ENCODE measurements at regions not wholly inside any gene's neighbourhood (a gene's known extent, or its start where the extent isn't known, plus 50 kb on each side); places are given as distances from the start of the nearest gene placed in this dataset.
"Not testable (repeated sequence)": the region's sequence is repeated elsewhere in the genome, so short reads cannot be mapped to it uniquely, and the experiment has no call there.

GRCh38 chrX:121642415-121642814 is 595.0 kb downstream of the GLUD2 start:
- DNase-seq (ENCODE audit: low spot score) = no peak

GRCh38 chrX:121649417-121649816 is 602.0 kb downstream of the GLUD2 start:
- no peak for DNase-seq (ENCODE audit: low spot score)

- DNase-seq (ENCODE audit: low spot score) = no peak
These were observed 607.9 kb downstream of the GLUD2 start for GRCh38 chrX:121655276-121655675.

- no peak for DNase-seq (ENCODE audit: low spot score)
These were observed 618.8 kb downstream of the GLUD2 start for GRCh38 chrX:121666171-121666570.

- DNase-seq (ENCODE audit: low spot score) = no peak
These were observed 624.2 kb downstream of the GLUD2 start for GRCh38 chrX:121671649-121672048.

GRCh38 chrX:121709236-121709635 is 661.8 kb downstream of the GLUD2 start:
- DNase-seq (ENCODE audit: low spot score) = peak; percentile 7

GRCh38 chrX:121733514-121733913 is 686.1 kb downstream of the GLUD2 start:
- DNase-seq (ENCODE audit: low spot score) = peak; percentile 0

GRCh38 chrX:121746105-121746504 is 698.7 kb downstream of the GLUD2 start:
- DNase-seq (ENCODE audit: low spot score) = no peak

- not testable (repeated sequence) for DNase-seq (ENCODE audit: low spot score)
These were observed 706.2 kb downstream of the GLUD2 start for GRCh38 chrX:121753602-121754001.

- no peak for DNase-seq (ENCODE audit: low spot score)
These were observed 706.9 kb downstream of the GLUD2 start for GRCh38 chrX:121754301-121754700.

- no peak for DNase-seq (ENCODE audit: low spot score)
These were observed 708.1 kb downstream of the GLUD2 start for GRCh38 chrX:121755541-121755940.

- no peak for DNase-seq (ENCODE audit: low spot score)
These were observed 714.4 kb downstream of the GLUD2 start for GRCh38 chrX:121761845-121762244.

GRCh38 chrX:121763671-121764070 is 716.3 kb downstream of the GLUD2 start:
- DNase-seq (ENCODE audit: low spot score) = no peak

- not testable (repeated sequence) for DNase-seq (ENCODE audit: low spot score)
These were observed 720.8 kb downstream of the GLUD2 start for GRCh38 chrX:121768210-121768609.

- no peak for DNase-seq (ENCODE audit: low spot score)
These were observed 734.6 kb downstream of the GLUD2 start for GRCh38 chrX:121781991-121782390.

GRCh38 chrX:121782544-121782943 is 735.1 kb downstream of the GLUD2 start:
- DNase-seq (ENCODE audit: low spot score) = no peak

GRCh38 chrX:121782976-121783375 is 735.6 kb downstream of the GLUD2 start:
- DNase-seq (ENCODE audit: low spot score) = no peak

- no peak for DNase-seq (ENCODE audit: low spot score)
These were observed 755.5 kb downstream of the GLUD2 start for GRCh38 chrX:121802881-121803412.

- no peak for DNase-seq (ENCODE audit: low spot score)
These were observed 776.0 kb downstream of the GLUD2 start for GRCh38 chrX:121823406-121823805.

GRCh38 chrX:121831601-121832000 is 784.2 kb downstream of the GLUD2 start:
- no peak for DNase-seq (ENCODE audit: low spot score)

GRCh38 chrX:121832446-121832845 is 785.0 kb downstream of the GLUD2 start:
- no peak for DNase-seq (ENCODE audit: low spot score)

- DNase-seq (ENCODE audit: low spot score) = no peak
These were observed 788.6 kb downstream of the GLUD2 start for GRCh38 chrX:121836000-121836399.

GRCh38 chrX:121851033-121851432 is 803.6 kb downstream of the GLUD2 start:
- DNase-seq (ENCODE audit: low spot score) = peak; percentile 6

Data from A172 (cell line).